ENCODE measurements at regions not wholly inside any gene's neighbourhood (a gene's known extent, or its start where the extent isn't known, plus 50 kb on each side); places are given as distances from the start of the nearest gene placed in this dataset.

DNA sequence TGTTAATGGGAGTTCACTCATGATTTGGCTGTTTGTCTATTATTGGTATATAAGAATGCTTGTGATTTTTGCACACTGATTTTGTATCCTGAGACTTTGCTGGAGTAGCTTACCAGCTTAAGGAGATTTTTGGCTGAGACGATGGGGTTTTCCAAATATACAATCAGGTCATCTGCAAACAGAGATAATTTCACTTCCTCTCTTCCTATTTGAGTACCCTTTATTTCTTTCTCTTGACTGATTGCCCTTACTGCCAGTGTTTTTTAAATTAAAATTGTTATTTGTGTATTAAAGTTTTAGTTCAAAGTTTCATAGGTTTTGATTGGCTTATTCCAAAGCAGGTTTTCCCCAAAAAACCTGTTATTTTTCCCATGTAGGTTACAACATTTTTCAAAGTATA is 390.5 kb upstream of the RBMS3 start:
- intact Hi-C loops (cut with micrococcal nuclease): no loop called here

- intact Hi-C loops (cut with micrococcal nuclease): no loop called here
Observed at GRCh38 chr3:28891485-28891884, 389.4 kb upstream of the RBMS3 start.

DNA sequence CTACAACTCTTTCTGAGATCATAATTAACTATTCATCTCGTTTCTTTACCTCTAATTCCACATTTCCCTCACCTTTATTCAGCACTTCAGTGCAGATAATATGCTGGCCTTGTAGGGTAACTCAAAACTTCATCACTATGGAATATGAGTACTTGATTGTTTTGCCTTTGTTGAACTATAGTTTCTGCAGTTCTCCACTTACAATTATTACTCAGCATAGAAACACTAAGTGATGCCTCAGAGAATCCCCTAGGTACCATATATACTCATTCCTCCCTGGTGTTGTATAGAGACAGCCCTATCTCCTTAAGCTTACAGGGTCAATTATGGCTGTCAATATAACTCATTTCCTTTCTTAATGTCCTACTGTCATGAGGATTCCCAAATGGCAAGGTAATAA is 380.6 kb upstream of the RBMS3 start:
- intact Hi-C loops (cut with micrococcal nuclease): no loop called here

DNA sequence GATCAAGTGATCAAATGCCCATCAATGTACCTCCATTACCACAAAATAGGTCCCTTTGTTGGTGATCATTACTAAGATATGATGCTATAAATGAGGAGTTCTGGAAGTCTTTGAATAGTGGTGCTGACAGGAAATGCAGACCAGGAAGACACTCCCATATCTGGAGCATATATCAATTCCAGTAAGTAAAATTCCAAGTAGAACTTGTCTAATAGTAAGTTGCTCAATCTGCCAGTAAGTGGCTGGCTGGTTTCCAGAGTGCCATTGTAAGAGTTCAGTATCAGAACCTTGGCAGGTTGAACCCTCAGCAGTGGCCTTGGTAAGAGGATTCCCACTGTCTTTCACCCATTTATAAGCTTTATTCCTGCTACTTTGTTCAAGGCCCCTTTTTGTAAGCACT is 379.9 kb upstream of the RBMS3 start:
- intact Hi-C loops (cut with micrococcal nuclease): no loop called here

DNA sequence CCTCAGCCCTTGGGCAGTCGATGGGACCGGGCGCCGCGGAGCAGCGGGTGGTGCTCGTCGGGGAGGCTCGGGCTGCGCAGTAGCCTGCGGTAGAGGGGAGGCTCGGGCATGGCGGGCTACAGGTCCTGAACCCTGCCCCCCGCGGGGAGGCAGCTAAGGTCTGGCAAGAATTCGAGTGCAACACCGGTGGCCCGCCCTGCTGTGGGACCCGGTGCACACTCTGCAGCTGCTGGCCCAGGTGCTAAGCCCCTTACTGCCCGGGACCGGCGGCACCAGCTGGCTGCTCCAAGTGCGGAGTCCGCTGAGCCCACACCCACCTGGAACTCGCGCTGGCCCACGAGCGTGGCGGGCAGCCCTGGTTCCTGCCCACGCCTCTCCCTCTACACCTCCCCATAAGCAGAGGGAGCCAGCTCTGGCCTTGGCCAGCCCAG is 377.7 kb upstream of the RBMS3 start:
- intact Hi-C loops (cut with micrococcal nuclease): no loop called here

GRCh38 chr3:28905798-28906197 is 375.1 kb upstream of the RBMS3 start:
- intact Hi-C loops (cut with micrococcal nuclease): no loop called here

- intact Hi-C loops (cut with micrococcal nuclease): no loop called here
Observed at GRCh38 chr3:28906561-28907310, 374.1 kb upstream of the RBMS3 start.

GRCh38 chr3:28907616-28908015 is 373.3 kb upstream of the RBMS3 start:
- intact Hi-C loops (cut with micrococcal nuclease): no loop called here

- intact Hi-C loops (cut with micrococcal nuclease): loop anchor here (10.0 kb wide), 2 partner anchors 442 to 612 kb away; no protein-coding TSS in a partner anchor
Observed at GRCh38 chr3:28912120-28912885, 368.6 kb upstream of the RBMS3 start.

DNA sequence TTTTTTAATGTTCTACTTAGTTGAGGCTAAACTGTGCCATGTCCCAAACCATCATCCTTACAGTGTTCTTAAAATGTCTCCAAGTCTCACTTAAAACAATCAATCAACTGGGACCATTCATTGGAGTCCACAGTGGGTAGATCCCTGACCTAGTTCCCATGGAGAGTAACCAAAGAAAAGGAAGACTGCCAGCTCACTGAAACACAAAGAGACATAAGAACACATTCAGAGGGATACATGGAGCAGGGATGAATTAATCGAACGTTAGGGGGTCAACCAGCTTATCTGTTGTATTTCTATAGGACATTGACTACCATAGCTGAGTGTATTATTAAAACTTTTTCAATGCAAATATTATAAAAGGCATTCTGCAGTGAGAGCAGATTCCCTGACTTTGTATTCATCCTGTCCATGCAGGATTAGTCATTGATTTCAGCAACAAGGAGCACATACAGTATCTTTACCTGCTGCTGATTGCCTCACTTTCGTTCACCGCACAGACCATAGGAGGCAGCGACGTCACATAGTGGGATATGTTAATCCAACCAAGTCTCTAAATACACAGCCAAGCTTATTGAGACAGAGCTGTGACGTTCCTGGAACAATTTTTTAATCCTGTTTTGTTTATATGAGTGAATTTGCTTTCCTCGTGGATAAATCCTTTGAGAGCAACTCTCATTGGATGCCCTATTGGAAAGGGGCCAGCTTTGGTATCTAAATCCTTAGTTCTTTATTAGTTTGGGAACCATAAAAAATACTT is 364.9 kb upstream of the RBMS3 start:
- intact Hi-C loops (cut with micrococcal nuclease): loop anchor here (1.0 to 10.0 kb wide), 8 partner anchors 226 to 1197 kb away; no protein-coding TSS in a partner anchor

DNA sequence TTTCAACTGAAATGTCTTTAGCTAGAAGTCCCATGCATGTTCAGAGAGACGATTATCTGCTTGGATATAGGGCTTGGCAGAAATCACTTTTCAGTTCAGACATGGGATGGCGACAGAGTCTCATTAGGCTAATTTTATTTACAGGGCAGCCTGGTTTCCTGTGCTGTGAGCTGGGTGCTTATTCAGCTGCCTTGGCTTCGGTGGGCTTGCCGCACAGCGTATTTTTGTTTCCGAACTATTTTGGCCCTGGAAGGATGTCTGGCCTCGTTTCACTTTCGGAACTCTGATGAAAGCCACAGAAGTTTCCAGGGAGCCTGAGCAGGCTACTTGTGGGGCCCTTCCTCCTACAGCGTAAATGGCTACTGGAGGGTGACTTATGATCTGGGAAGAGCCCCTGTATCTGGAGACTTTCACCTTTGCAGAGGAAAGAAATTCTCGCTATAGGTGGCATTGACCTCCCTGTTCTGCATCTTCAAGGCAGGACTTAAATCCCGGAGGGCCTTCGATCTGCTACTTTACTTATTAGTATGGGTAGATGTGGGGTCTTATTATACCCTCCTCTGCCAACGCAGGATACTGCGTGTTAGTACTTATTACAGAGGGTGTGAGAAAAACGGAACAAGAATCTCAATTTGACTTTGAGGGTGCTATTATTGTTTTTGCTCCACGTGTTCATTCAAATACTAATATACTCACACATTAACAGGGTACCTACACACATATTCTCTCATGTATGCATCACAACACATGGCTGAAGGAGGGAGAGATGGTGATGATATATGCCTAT is 364.0 kb upstream of the RBMS3 start:
- intact Hi-C loops (cut with micrococcal nuclease): loop anchor here (1.0 to 10.0 kb wide), 9 partner anchors 225 to 1282 kb away; no protein-coding TSS in a partner anchor

GRCh38 chr3:28917895-28918475 is 362.9 kb upstream of the RBMS3 start:
- intact Hi-C loops (cut with micrococcal nuclease): loop anchor here (1.0 to 10.0 kb wide), 6 partner anchors 224 to 1281 kb away; no protein-coding TSS in a partner anchor

DNA sequence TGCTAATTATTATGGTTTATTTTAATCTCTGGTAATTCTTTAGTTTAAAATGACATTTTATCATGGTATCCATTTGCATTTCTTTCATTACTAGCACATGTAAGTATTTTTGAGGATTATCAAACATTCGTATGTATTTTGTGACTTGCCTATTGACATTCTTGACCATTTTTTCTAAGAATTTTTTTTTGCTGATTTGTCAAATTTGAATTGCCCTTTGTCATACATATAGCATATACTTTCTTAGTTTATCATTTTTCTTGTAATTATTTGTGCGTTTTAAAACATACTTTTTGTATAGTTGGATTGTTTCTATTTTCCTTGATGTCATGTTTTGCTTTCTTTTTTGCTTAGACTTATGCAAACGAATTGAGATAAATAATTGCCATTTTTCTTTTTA is 358.5 kb upstream of the RBMS3 start:
- intact Hi-C loops (cut with micrococcal nuclease): no loop called here

DNA sequence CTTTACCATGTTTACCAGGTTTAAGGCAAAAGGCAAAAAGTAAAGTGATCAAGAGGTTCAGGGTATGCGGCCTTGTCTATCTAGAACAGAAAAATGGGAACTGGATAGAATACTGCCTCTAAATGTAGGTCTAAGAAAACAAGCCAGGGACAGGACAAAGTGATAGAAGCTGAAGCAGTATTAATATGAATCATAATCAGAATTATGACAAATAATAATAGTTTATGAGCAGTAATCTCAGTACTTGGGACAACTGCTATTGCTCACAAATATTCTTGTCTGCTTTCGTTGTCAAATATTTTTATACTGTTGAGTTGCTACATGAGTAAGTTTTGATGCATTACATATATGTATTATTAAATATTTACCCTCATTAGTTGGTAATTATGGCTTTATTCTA is 356.9 kb upstream of the RBMS3 start:
- intact Hi-C loops (cut with micrococcal nuclease): no loop called here

DNA sequence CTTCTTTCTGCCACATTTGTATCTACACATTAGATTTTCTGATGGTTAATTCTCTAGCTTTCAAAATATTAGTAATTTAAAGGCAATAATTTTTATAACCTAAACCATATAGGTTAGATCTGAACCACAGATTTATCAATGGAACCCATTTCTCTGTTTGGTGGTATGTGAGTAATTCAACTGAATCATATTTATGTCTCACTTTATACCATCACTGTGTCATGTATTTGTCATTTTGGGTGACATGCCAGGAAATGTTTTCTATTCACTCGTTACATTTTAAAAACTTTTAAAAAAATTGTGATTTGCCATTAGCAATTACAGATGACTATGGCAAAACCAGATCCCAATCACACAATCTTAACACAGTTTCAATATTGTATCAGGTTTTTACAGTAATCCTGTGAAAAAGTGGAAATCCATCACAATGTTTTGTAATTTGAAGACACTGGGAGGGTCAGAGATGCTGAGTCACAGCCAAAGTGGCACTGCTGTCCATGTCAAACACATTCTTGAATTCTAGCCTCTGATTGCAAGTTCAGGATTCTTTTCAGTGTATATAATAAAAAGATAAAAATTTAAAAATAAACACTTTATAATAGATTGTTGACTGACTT is 356.0 kb upstream of the RBMS3 start:
- intact Hi-C loops (cut with micrococcal nuclease): no loop called here

DNA sequence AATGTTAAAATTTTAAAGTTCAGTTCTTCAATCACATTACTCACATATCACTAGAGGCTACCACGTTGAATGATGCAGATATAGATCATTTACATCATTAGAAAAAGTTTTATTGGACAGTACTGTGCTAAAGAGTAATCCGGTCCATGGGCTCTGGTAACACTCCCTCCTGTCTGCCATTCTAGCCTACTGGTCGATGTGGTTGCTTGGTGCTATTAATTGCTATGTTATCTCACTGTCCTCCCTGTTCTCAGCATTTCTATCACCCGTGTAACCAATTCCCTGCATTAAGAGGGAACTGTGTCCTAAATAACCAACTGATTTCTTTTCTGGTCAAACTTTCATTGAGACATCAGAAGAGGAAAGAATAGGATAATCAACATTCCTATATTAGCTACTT is 347.5 kb upstream of the RBMS3 start:
- intact Hi-C loops (cut with micrococcal nuclease): no loop called here

DNA sequence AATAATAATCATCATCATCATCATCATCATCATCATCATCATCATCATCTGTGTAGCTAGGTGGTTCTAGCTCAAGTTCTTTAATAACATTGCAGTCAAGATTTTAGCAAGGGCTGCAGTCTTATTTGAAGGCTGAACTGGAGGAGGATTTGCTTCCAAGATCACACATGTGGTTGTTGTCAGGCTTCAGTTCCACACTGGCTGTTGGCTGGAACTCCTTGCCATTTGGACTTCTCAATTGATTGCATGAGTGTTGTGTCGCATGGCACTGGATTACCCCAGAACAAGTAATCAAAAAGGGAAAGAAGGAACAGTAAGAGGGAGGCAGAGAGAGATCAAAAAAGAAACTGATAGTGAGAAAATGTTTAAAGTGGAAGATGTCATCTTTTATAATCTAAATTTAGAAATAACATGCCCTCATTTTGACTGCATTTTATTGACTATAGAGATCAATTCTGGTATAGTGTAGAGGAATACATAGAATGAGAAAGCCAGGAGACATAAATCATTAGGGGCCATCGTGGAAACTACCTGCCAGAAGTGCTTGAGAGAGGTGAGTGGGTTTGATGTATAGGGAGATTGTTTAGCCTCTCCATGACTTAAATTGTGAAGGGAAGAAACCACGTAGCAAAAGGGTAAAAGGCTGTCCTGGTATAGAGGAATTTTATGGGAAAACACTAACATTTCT is 346.6 kb upstream of the RBMS3 start:
- intact Hi-C loops (cut with micrococcal nuclease): loop anchor here (1.0 to 2.0 kb wide), 2 partner anchors 9 to 93 kb away; no protein-coding TSS in a partner anchor

GRCh38 chr3:28935146-28935545 is 345.7 kb upstream of the RBMS3 start:
- intact Hi-C loops (cut with micrococcal nuclease): loop anchor here (2.0 to 5.0 kb wide), 2 partner anchors 94 to 417 kb away; no protein-coding TSS in a partner anchor

DNA sequence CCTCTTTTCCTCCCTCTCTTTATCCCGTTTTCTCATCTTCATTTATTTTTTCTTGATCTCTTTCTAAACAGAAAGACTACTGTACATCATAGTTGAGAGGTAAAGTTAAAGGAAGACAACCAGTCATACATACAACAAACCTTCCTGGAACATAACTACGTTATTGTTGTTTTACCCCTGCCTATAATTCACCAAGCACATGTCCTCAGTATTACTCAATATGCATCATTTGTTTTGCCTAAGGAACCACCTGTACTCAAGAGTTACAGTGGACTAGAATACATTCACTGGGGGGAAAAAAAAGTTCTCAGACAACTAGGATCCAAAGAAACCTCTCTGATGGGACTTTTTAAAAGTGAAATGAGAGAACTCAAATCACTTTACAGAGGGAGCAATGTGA is 344.7 kb upstream of the RBMS3 start:
- intact Hi-C loops (cut with micrococcal nuclease): loop anchor here (5.0 kb wide), 1 partner anchor 416 kb away; no protein-coding TSS in a partner anchor

Data from T-helper 1 cell treated with Interleukin-12 subunit alpha and Interleukin-12 subunit beta and Interleukin-4 antibody, amounts not matched to agents 30 ng/mL and 1 ng/mL, for 36 hours (primary cell).